Calu3 (cell line): ENCODE measurements at regions not wholly inside any gene's neighbourhood (a gene's known extent, or its start where the extent isn't known, plus 50 kb on each side); places are given as distances from the start of the nearest gene placed in this dataset.

ENCODE experiments used
- BruUV-seq: library from RNA; stranded (reverse); fragments of 400-500 nt; replicated peaks from 2 replicates; lab custom pipeline; 2021; lab: Mats Ljungman, UMichigan
- CTCF ChIA-PET: fragments of 300-600 bp; sonication (Branson Sonifier 250); formaldehyde crosslinking; loops from one replicate; lab custom pipeline; 2022; ENCODE audit warnings: antibody characterized with exemption; lab: Charles Lee
- DNase-seq: peaks from one replicate; pipeline ENCODE4 v3.0.0; 2022
- H3K27ac Mint-ChIP-seq: one replicate; pipeline ENCODE4 v1.8.0; 2022; ENCODE audit warnings: mixed read lengths; ENCODE audit not compliant: unreplicated experiment
- H3K27me3 Mint-ChIP-seq: one replicate; pipeline ENCODE4 v1.8.0; 2022; ENCODE audit warnings: mixed read lengths; ENCODE audit not compliant: unreplicated experiment
- H3K36me3 Mint-ChIP-seq: one replicate; pipeline ENCODE4 v1.8.0; 2022; ENCODE audit warnings: mild to moderate bottlenecking, moderate library complexity, mixed read lengths; ENCODE audit not compliant: insufficient read depth, unreplicated experiment
- H3K4me1 Mint-ChIP-seq: one replicate; pipeline ENCODE4 v1.8.0; 2022; ENCODE audit warnings: mild to moderate bottlenecking, low read depth, mixed read lengths; ENCODE audit not compliant: unreplicated experiment
- H3K4me3 Mint-ChIP-seq: one replicate; pipeline ENCODE4 v1.8.0; 2022; ENCODE audit warnings: mild to moderate bottlenecking, low read depth, moderate library complexity, mixed read lengths; ENCODE audit not compliant: unreplicated experiment
- H3K9me3 Mint-ChIP-seq: one replicate; pipeline ENCODE4 v1.8.0; 2022; ENCODE audit warnings: low read depth, mixed read lengths; ENCODE audit not compliant: unreplicated experiment
- CTCF ChIP-seq: fragments of 200-600 bp; IDR thresholded peaks from one replicate; pipeline ENCODE4 v1.8.0; 2022; ENCODE audit warnings: antibody characterized with exemption; ENCODE audit not compliant: unreplicated experiment
- intact Hi-C: fragments of 100-400 bp; cut with micrococcal nuclease; formaldehyde crosslinking; loops from one replicate; pipeline ENCODE4 v1.10.0; 2022; ENCODE audit not compliant: unreplicated experiment

GRCh38 chr18:66138642-66139041 lies 387.8 kb downstream of the CDH7 start:
- intact Hi-C loops = no loop called here
- Mint-ChIP-seq H3K27ac (no peak overlapping the region), H3K4me3 (no peak overlapping the region), H3K36me3 (no peaks in the 10 kb centered on the region), H3K9me3 (no peaks in the 10 kb centered on the region), H3K27me3 (no peaks in the 10 kb centered on the region), H3K4me1 (peaks cover 20% of the 10 kb centered on the region)
- no TSS peak for BruUV-seq
- CTCF ChIA-PET = no interaction called here
- no peak for DNase-seq
- TF ChIP-seq CTCF = no peak

- Mint-ChIP-seq H3K9me3 (no peaks in the 10 kb centered on the region), H3K27ac (no peak overlapping the region), H3K27me3 (no peaks in the 10 kb centered on the region), H3K4me3 (no peak overlapping the region), H3K4me1 (peaks cover 13% of the 10 kb centered on the region), H3K36me3 (no peaks in the 10 kb centered on the region)
- TF ChIP-seq CTCF = no peak
- CTCF ChIA-PET = no interaction called here
- BruUV-seq = no TSS peak
- intact Hi-C loops = no loop called here
- DNase-seq = no peak
These were observed 385.2 kb downstream of the CDH7 start for GRCh38 chr18:66136039-66136438.

- no TSS peak for BruUV-seq
- no peak for DNase-seq
- CTCF ChIA-PET = interaction anchor here (0.6 kb wide), 1 partner anchor 905 kb away, joined by 3 read pairs; no protein-coding TSS in a partner anchor
- Mint-ChIP-seq H3K27ac (no peak overlapping the region), H3K4me3 (no peak overlapping the region), H3K36me3 (no peaks in the 10 kb centered on the region), H3K27me3 (no peaks in the 10 kb centered on the region), H3K9me3 (no peaks in the 10 kb centered on the region), H3K4me1 (no peaks in the 10 kb centered on the region)
- no peak for TF ChIP-seq CTCF
- intact Hi-C loops = no loop called here
These were observed 378.4 kb downstream of the CDH7 start for GRCh38 chr18:66129248-66129647.

- Mint-ChIP-seq H3K4me1 (no peaks in the 10 kb centered on the region), H3K36me3 (no peaks in the 10 kb centered on the region), H3K4me3 (no peak overlapping the region), H3K27ac (no peak overlapping the region), H3K27me3 (no peaks in the 10 kb centered on the region), H3K9me3 (no peaks in the 10 kb centered on the region)
- CTCF ChIA-PET = no interaction called here
- no TSS peak for BruUV-seq
- no peak for TF ChIP-seq CTCF
- DNase-seq = no peak
- intact Hi-C loops = no loop called here
These were observed 375.5 kb downstream of the CDH7 start for GRCh38 chr18:66126266-66126665.
